ENCODE measurements at regions not wholly inside any gene's neighbourhood (a gene's known extent, or its start where the extent isn't known, plus 50 kb on each side); places are given as distances from the start of the nearest gene placed in this dataset.
A peak's percentile ranks its signal among the peaks of the same experiment; 100 is the strongest.

GRCh38 chr1:79089946-79090345 lies 83.4 kb upstream of the ADGRL4 start:
- Histone ChIP-seq H3K27me3 (replicated peaks; ENCODE audit: insufficient read depth) (no peaks in the 10 kb centered on the region), H3K4me3 (no peak overlapping the region), H3K27ac (no peak overlapping the region), H3K9me3 (no peaks in the 10 kb centered on the region), H3K36me3 (no peaks in the 10 kb centered on the region), H3K4me1 (replicated peaks) (no peaks in the 10 kb centered on the region)
- intact Hi-C loops (cut with DNase I): no loop called here
- no peak for DNase-seq (ENCODE audit: low spot score)
- 65% methylated on average over 2 of the region's 2 CpGs for WGBS
- no peak for TF ChIP-seq CTCF (IDR thresholded peaks at IDR 0.05)
- TF ChIP-seq POLR2AphosphoS5 (IDR thresholded peaks at IDR 0.05): no peak
- no peak for TF ChIP-seq POLR2A (IDR thresholded peaks at IDR 0.05)

GRCh38 chr1:79082233-79082632 lies 75.7 kb upstream of the ADGRL4 start:
- TF ChIP-seq CTCF (IDR thresholded peaks at IDR 0.05): no peak
- TF ChIP-seq POLR2AphosphoS5 (IDR thresholded peaks at IDR 0.05): no peak
- TF ChIP-seq POLR2A (IDR thresholded peaks at IDR 0.05): no peak
- Histone ChIP-seq H3K27me3 (replicated peaks; ENCODE audit: insufficient read depth) (no peaks in the 10 kb centered on the region), H3K4me1 (replicated peaks) (no peaks in the 10 kb centered on the region), H3K36me3 (no peaks in the 10 kb centered on the region), H3K4me3 (no peak overlapping the region), H3K27ac (no peak overlapping the region), H3K9me3 (no peaks in the 10 kb centered on the region)
- WGBS: 70% methylated on average over 2 of the region's 2 CpGs
- intact Hi-C loops (cut with DNase I): no loop called here
- DNase-seq (ENCODE audit: low spot score): no peak

GRCh38 chr1:79079770-79080169 lies 73.2 kb upstream of the ADGRL4 start:
- no peaks in the 10 kb centered on the region for H3K4me1 ChIP-seq (replicated peaks)
- no peak for DNase-seq (ENCODE audit: low spot score)
- no peaks in the 10 kb centered on the region for H3K36me3 ChIP-seq
- H3K27ac ChIP-seq: no peak overlapping the region
- H3K4me3 ChIP-seq: no peak overlapping the region
- H3K9me3 ChIP-seq: no peaks in the 10 kb centered on the region
- TF ChIP-seq POLR2A (IDR thresholded peaks at IDR 0.05) (no peak), CTCF (IDR thresholded peaks at IDR 0.05) (no peak), POLR2AphosphoS5 (IDR thresholded peaks at IDR 0.05) (no peak)
- no peaks in the 10 kb centered on the region for H3K27me3 ChIP-seq (replicated peaks; ENCODE audit: insufficient read depth)
- intact Hi-C loops (cut with DNase I): no loop called here

- DNase-seq (ENCODE audit: low spot score): no peak
- Histone ChIP-seq H3K9me3 (no peaks in the 10 kb centered on the region), H3K27ac (no peak overlapping the region), H3K36me3 (no peaks in the 10 kb centered on the region), H3K4me3 (no peak overlapping the region), H3K27me3 (replicated peaks; ENCODE audit: insufficient read depth) (no peaks in the 10 kb centered on the region), H3K4me1 (replicated peaks) (no peaks in the 10 kb centered on the region)
- TF ChIP-seq POLR2AphosphoS5 (IDR thresholded peaks at IDR 0.05): no peak
- no peak for TF ChIP-seq CTCF (IDR thresholded peaks at IDR 0.05)
- TF ChIP-seq POLR2A (IDR thresholded peaks at IDR 0.05): no peak
- WGBS: 59% methylated on average over 2 of the region's 2 CpGs
- intact Hi-C loops (cut with DNase I): no loop called here
Measured at GRCh38 chr1:79074975-79075374, 68.4 kb upstream of the ADGRL4 start.

- Histone ChIP-seq H3K36me3 (no peaks in the 10 kb centered on the region), H3K4me1 (replicated peaks) (no peaks in the 10 kb centered on the region), H3K27ac (no peak overlapping the region), H3K4me3 (no peak overlapping the region), H3K27me3 (replicated peaks; ENCODE audit: insufficient read depth) (no peaks in the 10 kb centered on the region), H3K9me3 (no peaks in the 10 kb centered on the region)
- intact Hi-C loops (cut with DNase I): no loop called here
- DNase-seq (ENCODE audit: low spot score): no peak
- TF ChIP-seq POLR2A (IDR thresholded peaks at IDR 0.05) (no peak), CTCF (IDR thresholded peaks at IDR 0.05) (peak in 1 of 4 experiments; percentile 56)
- 68% methylated on average over 3 of the region's 3 CpGs for WGBS
Measured at GRCh38 chr1:79069828-79070227, 63.3 kb upstream of the ADGRL4 start.

All from prostate gland (tissue), 2 donors.